ENCODE measurements at regions not wholly inside any gene's neighbourhood (a gene's known extent, or its start where the extent isn't known, plus 50 kb on each side); places are given as distances from the start of the nearest gene placed in this dataset.
"Not testable (repeated sequence)": the region's sequence is repeated elsewhere in the genome, so short reads cannot be mapped to it uniquely, and the experiment has no call there.

GRCh38 chr14:21781543-21781942, 107.9 kb upstream of the OR4E1 start:
- H3K4me3 Mint-ChIP-seq (ENCODE audit: unreplicated experiment) = no peak overlapping the region
- H3K27ac Mint-ChIP-seq (ENCODE audit: unreplicated experiment) = no peak overlapping the region
- H3K9me3 Mint-ChIP-seq (ENCODE audit: low read depth) = no peaks in the 10 kb centered on the region
- TF ChIP-seq CTCF (IDR thresholded peaks at IDR 0.05) = no peak
- no peaks in the 10 kb centered on the region for H3K36me3 Mint-ChIP-seq (ENCODE audit: low read depth)
- no peak for DNase-seq (ENCODE audit: low spot score)
- no peaks in the 10 kb centered on the region for H3K27me3 Mint-ChIP-seq (ENCODE audit: low read depth)
- H3K4me1 Mint-ChIP-seq (ENCODE audit: low read depth) = no peaks in the 10 kb centered on the region

DNA sequence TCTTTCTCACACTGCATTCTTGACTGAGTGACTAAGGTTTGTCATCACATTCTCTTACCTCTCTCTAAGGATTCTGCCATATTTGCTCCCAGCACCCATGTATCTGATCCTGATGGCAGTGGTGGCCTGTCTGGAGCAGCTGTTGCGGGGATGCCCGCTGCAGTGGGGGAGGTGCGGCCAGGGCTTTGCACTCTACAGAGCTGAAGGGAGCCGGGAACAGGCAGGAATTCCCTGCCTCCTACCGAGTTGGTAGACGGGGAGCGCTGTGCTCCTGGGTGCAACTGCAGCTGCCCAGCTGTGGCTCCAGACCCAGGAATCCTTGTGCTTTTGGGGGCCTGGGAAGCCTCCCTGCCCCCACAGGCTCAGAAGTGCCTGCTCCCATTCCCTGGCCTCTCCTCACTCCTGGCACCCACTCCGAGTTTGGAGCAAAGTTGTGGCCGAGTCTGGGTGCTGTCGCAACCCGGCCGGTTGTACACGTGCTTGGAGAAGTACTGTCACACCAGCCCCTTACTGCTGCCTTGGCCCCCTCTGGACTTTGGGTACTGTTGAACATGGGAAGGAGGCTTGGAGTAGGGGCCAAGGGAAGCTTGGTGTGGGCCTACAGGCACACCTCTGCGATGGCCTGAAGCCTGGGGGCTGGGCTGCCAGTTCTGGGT, 106.9 kb upstream of the OR4E1 start:
- no peaks in the 10 kb centered on the region for H3K36me3 Mint-ChIP-seq (ENCODE audit: low read depth)
- no peaks in the 10 kb centered on the region for H3K4me1 Mint-ChIP-seq (ENCODE audit: low read depth)
- H3K9me3 Mint-ChIP-seq (ENCODE audit: low read depth) = no peaks in the 10 kb centered on the region
- H3K27me3 Mint-ChIP-seq (ENCODE audit: low read depth) = no peaks in the 10 kb centered on the region
- H3K4me3 Mint-ChIP-seq (ENCODE audit: unreplicated experiment) = no peak overlapping the region
- no peak for TF ChIP-seq CTCF (IDR thresholded peaks at IDR 0.05)
- no peak overlapping the region for H3K27ac Mint-ChIP-seq (ENCODE audit: unreplicated experiment)
- DNase-seq (ENCODE audit: low spot score) = no peak

DNA sequence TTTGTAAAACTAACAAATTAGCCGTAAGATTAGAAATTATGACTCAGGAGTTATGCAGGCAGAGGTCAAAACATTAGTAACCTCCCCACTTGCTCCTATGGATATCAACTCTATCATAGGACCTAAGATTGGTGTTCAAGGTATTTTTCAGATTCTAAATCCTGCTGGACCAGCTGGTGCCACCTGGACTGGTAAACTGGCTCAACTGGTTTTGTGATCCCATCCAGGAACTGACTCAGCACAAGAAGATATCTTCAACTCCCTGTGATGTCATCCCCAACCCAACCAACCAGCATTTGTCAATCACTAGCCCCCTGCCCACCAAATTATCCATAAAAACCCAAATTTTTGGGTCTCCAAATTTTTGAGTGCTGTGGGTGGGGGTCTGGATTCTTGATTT, 98.1 kb upstream of the OR4E1 start:
- DNase-seq (ENCODE audit: low spot score) = no peak
- Mint-ChIP-seq H3K27ac (ENCODE audit: unreplicated experiment) (no peak overlapping the region), H3K36me3 (ENCODE audit: low read depth) (no peaks in the 10 kb centered on the region), H3K27me3 (ENCODE audit: low read depth) (peaks cover 7% of the 10 kb centered on the region), H3K4me3 (ENCODE audit: unreplicated experiment) (no peak overlapping the region), H3K4me1 (ENCODE audit: low read depth) (no peaks in the 10 kb centered on the region), H3K9me3 (ENCODE audit: low read depth) (no peaks in the 10 kb centered on the region)
- TF ChIP-seq CTCF (IDR thresholded peaks at IDR 0.05) = no peak

GRCh38 chr14:21768875-21769257, 95.2 kb upstream of the OR4E1 start:
- DNase-seq (ENCODE audit: low spot score) = no peak
- Mint-ChIP-seq H3K4me3 (ENCODE audit: unreplicated experiment) (no peak overlapping the region), H3K4me1 (ENCODE audit: low read depth) (no peaks in the 10 kb centered on the region)

GRCh38 chr14:21768116-21768874, 94.7 kb upstream of the OR4E1 start:
- Mint-ChIP-seq H3K27ac (ENCODE audit: unreplicated experiment) (no peak overlapping the region), H3K9me3 (ENCODE audit: low read depth) (peaks cover 12% of the 10 kb centered on the region), H3K4me3 (ENCODE audit: unreplicated experiment) (no peak overlapping the region), H3K27me3 (ENCODE audit: low read depth) (peaks cover 7% of the 10 kb centered on the region), H3K36me3 (ENCODE audit: low read depth) (no peaks in the 10 kb centered on the region), H3K4me1 (ENCODE audit: low read depth) (no peaks in the 10 kb centered on the region)
- DNase-seq (ENCODE audit: low spot score) = no peak
- TF ChIP-seq CTCF (IDR thresholded peaks at IDR 0.05) = peak; percentile 66

More at GRCh38 chr14:21768875-21769257, 95.2 kb upstream of the OR4E1 start:
- peaks cover 7% of the 10 kb centered on the region for H3K27me3 Mint-ChIP-seq (ENCODE audit: low read depth)
- H3K27ac Mint-ChIP-seq (ENCODE audit: unreplicated experiment) = no peak overlapping the region
- TF ChIP-seq CTCF (IDR thresholded peaks at IDR 0.05) = no peak
- H3K36me3 Mint-ChIP-seq (ENCODE audit: low read depth) = no peaks in the 10 kb centered on the region
- peaks cover 9% of the 10 kb centered on the region for H3K9me3 Mint-ChIP-seq (ENCODE audit: low read depth)

GRCh38 chr14:21760360-21760759, 86.7 kb upstream of the OR4E1 start:
- not testable (repeated sequence) for DNase-seq (ENCODE audit: low spot score); H3K36me3 Mint-ChIP-seq (ENCODE audit: low read depth); H3K4me1 Mint-ChIP-seq (ENCODE audit: low read depth); H3K4me3 Mint-ChIP-seq (ENCODE audit: unreplicated experiment); H3K27me3 Mint-ChIP-seq (ENCODE audit: low read depth); H3K27ac Mint-ChIP-seq (ENCODE audit: unreplicated experiment)
- peaks cover 18% of the 10 kb centered on the region for H3K9me3 Mint-ChIP-seq (ENCODE audit: low read depth)
